ENCODE measurements at regions not wholly inside any gene's neighbourhood (a gene's known extent, or its start where the extent isn't known, plus 50 kb on each side); places are given as distances from the start of the nearest gene placed in this dataset.

DNA sequence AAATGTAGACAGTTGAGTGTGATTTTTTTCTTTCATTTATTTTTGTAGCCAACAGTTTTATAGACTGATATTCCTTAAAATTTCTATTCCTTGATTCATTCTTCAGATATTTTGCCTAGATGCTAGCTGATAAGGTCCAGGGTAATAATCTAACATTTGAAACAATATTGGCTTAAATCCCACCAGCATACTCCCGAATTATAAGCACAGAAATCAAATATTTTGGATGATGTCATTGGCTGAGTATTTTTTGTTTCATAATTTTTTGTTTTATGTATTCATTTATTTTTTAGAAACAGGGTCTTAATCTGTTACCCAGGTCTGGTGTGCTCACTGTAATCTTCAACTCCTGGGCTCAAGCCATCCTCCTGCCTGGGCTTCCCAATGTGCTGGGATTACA lies 88.4 kb downstream of the ISL1 start:
- Mint-ChIP-seq H3K9me3 (ENCODE audit: low read depth) (no peaks in the 10 kb centered on the region), H3K4me1 (ENCODE audit: low read depth) (no peaks in the 10 kb centered on the region), H3K27ac (ENCODE audit: unreplicated experiment) (no peak overlapping the region), H3K4me3 (ENCODE audit: unreplicated experiment) (no peak overlapping the region), H3K36me3 (ENCODE audit: low read depth) (no peaks in the 10 kb centered on the region), H3K27me3 (ENCODE audit: low read depth) (peaks cover 8% of the 10 kb centered on the region)
- DNase-seq (ENCODE audit: low spot score): no peak
- TF ChIP-seq, protein P1, sequence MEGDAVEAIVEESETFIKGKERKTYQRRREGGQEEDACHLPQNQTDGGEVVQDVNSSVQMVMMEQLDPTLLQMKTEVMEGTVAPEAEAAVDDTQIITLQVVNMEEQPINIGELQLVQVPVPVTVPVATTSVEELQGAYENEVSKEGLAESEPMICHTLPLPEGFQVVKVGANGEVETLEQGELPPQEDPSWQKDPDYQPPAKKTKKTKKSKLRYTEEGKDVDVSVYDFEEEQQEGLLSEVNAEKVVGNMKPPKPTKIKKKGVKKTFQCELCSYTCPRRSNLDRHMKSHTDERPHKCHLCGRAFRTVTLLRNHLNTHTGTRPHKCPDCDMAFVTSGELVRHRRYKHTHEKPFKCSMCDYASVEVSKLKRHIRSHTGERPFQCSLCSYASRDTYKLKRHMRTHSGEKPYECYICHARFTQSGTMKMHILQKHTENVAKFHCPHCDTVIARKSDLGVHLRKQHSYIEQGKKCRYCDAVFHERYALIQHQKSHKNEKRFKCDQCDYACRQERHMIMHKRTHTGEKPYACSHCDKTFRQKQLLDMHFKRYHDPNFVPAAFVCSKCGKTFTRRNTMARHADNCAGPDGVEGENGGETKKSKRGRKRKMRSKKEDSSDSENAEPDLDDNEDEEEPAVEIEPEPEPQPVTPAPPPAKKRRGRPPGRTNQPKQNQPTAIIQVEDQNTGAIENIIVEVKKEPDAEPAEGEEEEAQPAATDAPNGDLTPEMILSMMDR (IDR thresholded peaks at IDR 0.05): no peak

DNA sequence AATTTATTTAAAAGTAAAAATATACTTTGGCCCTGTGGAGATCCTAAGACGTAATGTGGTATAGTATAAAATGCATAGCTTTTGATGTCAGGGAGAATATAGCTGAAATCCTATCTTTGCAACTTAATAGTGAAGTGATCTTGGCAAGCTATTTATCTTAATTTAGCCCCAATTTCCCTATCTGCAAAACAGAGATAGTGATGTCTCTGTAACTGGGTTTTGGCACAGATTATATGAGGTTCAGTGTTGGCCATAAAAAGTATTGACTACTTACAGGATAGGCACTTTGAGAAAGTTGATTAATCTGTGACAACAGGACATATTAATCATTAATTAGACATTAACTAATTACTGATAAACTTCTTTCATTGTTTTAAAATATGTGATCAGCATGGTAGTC lies 89.2 kb downstream of the ISL1 start:
- Mint-ChIP-seq H3K9me3 (ENCODE audit: low read depth) (no peaks in the 10 kb centered on the region), H3K27me3 (ENCODE audit: low read depth) (peaks cover 3% of the 10 kb centered on the region), H3K4me3 (ENCODE audit: unreplicated experiment) (no peak overlapping the region), H3K4me1 (ENCODE audit: low read depth) (no peaks in the 10 kb centered on the region), H3K27ac (ENCODE audit: unreplicated experiment) (no peak overlapping the region), H3K36me3 (ENCODE audit: low read depth) (no peaks in the 10 kb centered on the region)
- TF ChIP-seq, protein P1 (IDR thresholded peaks at IDR 0.05): no peak
- no peak for DNase-seq (ENCODE audit: low spot score)

DNA sequence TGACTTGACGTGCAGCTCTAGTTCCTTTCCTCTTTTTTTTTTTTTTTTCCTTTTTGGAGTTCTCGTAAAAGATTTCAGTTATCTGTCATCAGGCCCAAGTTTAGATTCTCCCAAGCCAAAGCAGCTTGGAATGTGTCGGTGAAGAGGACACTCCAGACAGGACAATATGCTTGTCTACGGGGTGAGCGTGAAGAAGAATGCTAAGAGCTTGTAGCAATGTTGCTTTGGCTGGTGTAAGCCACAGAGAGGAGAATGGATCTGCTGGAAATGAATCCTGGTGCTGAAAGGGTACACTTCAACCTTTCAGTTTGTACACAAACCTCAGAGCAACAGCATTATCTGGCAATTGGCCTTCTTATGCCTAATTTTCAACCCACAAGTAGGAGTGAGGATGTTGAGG lies 92.4 kb downstream of the ISL1 start:
- TF ChIP-seq, protein P1 (IDR thresholded peaks at IDR 0.05): no peak
- Mint-ChIP-seq H3K36me3 (ENCODE audit: low read depth) (no peaks in the 10 kb centered on the region), H3K27ac (ENCODE audit: unreplicated experiment) (no peak overlapping the region), H3K4me3 (ENCODE audit: unreplicated experiment) (no peak overlapping the region), H3K4me1 (ENCODE audit: low read depth) (no peaks in the 10 kb centered on the region), H3K27me3 (ENCODE audit: low read depth) (peaks cover 5% of the 10 kb centered on the region), H3K9me3 (ENCODE audit: low read depth) (no peaks in the 10 kb centered on the region)
- no peak for DNase-seq (ENCODE audit: low spot score)

DNA sequence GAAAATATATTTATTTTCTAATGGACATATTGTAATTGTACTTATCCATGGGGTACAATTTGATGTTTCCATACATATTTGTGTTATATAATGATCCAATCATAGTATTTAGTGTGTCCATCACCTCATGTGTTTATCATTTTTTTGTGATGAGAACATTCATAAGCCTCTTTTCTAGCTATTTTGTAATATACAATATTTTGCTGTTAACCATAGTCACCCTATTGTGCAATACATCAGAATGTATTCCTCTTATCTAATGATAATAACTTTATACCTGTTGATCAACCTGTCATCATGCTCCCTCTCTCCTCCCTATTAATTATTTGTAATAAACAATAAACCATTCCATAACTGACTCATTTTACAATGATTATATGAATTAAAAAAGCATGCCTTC lies 93.2 kb downstream of the ISL1 start:
- H3K9me3 Mint-ChIP-seq (ENCODE audit: low read depth): no peaks in the 10 kb centered on the region
- TF ChIP-seq, protein P1 (IDR thresholded peaks at IDR 0.05): no peak

DNA sequence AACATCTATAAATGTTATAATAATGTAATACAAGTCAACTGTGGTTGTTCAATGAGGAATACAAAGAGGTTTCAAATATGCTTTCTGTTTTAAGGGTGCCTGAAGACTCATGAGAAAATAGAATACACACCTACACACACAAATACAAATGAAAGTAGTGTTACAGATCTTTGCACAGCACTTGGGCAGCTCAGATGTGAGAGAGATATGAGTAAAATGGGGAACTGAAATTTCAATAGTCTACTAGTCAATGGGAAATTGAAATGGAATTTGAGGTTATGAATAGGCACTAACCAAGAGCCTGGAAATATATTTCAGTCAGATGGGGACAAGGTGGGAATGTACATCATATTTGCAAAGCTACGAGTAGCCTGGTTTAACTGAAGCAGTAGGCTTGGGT lies 96.6 kb downstream of the ISL1 start:
- peaks cover 8% of the 10 kb centered on the region for H3K27me3 Mint-ChIP-seq (ENCODE audit: low read depth)
- TF ChIP-seq, protein P1 (IDR thresholded peaks at IDR 0.05): no peak
- no peaks in the 10 kb centered on the region for H3K9me3 Mint-ChIP-seq (ENCODE audit: low read depth)
- no peak overlapping the region for H3K4me3 Mint-ChIP-seq (ENCODE audit: unreplicated experiment)
- no peaks in the 10 kb centered on the region for H3K36me3 Mint-ChIP-seq (ENCODE audit: low read depth)
- no peaks in the 10 kb centered on the region for H3K4me1 Mint-ChIP-seq (ENCODE audit: low read depth)
- DNase-seq (ENCODE audit: low spot score): no peak
- H3K27ac Mint-ChIP-seq (ENCODE audit: unreplicated experiment): no peak overlapping the region

More for the DNA sequence above, 93.2 kb downstream of the ISL1 start:
- H3K27me3 Mint-ChIP-seq (ENCODE audit: low read depth): peaks cover 7% of the 10 kb centered on the region
- H3K4me1 Mint-ChIP-seq (ENCODE audit: low read depth): no peaks in the 10 kb centered on the region
- no peak overlapping the region for H3K27ac Mint-ChIP-seq (ENCODE audit: unreplicated experiment)
- no peaks in the 10 kb centered on the region for H3K36me3 Mint-ChIP-seq (ENCODE audit: low read depth)
- no peak for DNase-seq (ENCODE audit: low spot score)
- no peak overlapping the region for H3K4me3 Mint-ChIP-seq (ENCODE audit: unreplicated experiment)

Data from chondrocyte (in vitro differentiated cells).